OCI-LY7 (cell line): ENCODE measurements at regions not wholly inside any gene's neighbourhood (a gene's known extent, or its start where the extent isn't known, plus 50 kb on each side); places are given as distances from the start of the nearest gene placed in this dataset.

Source experiments
- BruUV-seq: library from RNA; stranded (reverse); fragments of 400-500 nt; replicated peaks from 2 replicates; lab custom pipeline; 2021; lab: Mats Ljungman, UMichigan
- CTCF ChIA-PET: fragments of 300-600 bp; sonication (Branson Sonifier 250); formaldehyde crosslinking; loops from one replicate; lab custom pipeline; 2022; ENCODE audit warnings: antibody characterized with exemption; ENCODE audit not compliant: unreplicated experiment; lab: Charles Lee
- POLR2A ChIA-PET: fragments of 300-600 bp; sonication (Branson Sonifier 250); formaldehyde crosslinking; loops from one replicate; lab custom pipeline; 2022; ENCODE audit warnings: antibody characterized with exemption; lab: Charles Lee
- DNase-seq: peaks from one replicate; pipeline ENCODE4 v3.0.0-alpha.2; 2015; ENCODE audit warnings: low spot score
- H2AFZ ChIP-seq: fragments of 200-600 bp; sonication (generic), shearing (Covaris generic); 2 replicates; pipeline ENCODE4 v1.6.1; 2014; ENCODE audit warnings: mild to moderate bottlenecking, antibody characterized with exemption, low read length, moderate library complexity
- H3K27ac ChIP-seq: fragments of 200-600 bp; sonication (generic); 2 replicates; pipeline ENCODE4 v1.5.1; 2014; ENCODE audit warnings: mixed run types, low read depth, mild to moderate bottlenecking, moderate library complexity, low read length, inconsistent platforms; ENCODE audit not compliant: poor library complexity, severe bottlenecking
- H3K36me3 ChIP-seq: fragments of 200-600 bp; sonication (generic); 2 replicates; pipeline ENCODE4 v1.6.1; 2014; ENCODE audit warnings: mild to moderate bottlenecking, antibody characterized with exemption, low read length, moderate library complexity, mixed read lengths; ENCODE audit not compliant: insufficient read depth
- H3K4me1 ChIP-seq: fragments of 200-600 bp; sonication (generic); 2 replicates; pipeline ENCODE4 v1.5.1; 2014; ENCODE audit warnings: mild to moderate bottlenecking, low read length; ENCODE audit not compliant: insufficient read depth, poor library complexity, severe bottlenecking
- H3K4me2 ChIP-seq: fragments of 200-600 bp; sonication (generic); 2 replicates; pipeline ENCODE4 v1.6.1; 2014; ENCODE audit warnings: mild to moderate bottlenecking, low read length
- H3K4me3 ChIP-seq: fragments of 200-600 bp; sonication (generic); 2 replicates; pipeline ENCODE4 v1.5.1; 2014; ENCODE audit warnings: mild to moderate bottlenecking, low read depth, low read length; ENCODE audit not compliant: poor library complexity, severe bottlenecking
- H3K79me2 ChIP-seq: fragments of 200-600 bp; sonication (generic); 2 replicates; pipeline ENCODE4 v1.6.1; 2016; ENCODE audit warnings: low read depth, mild to moderate bottlenecking, low read length, moderate library complexity, mixed read lengths; ENCODE audit not compliant: insufficient read depth
- H3K9me2 ChIP-seq: fragments of 200-600 bp; sonication (generic); 2 replicates; pipeline ENCODE4 v1.6.1; 2016; ENCODE audit warnings: mild to moderate bottlenecking, low read length, mixed read lengths; ENCODE audit not compliant: insufficient read depth
- H3K9me3 ChIP-seq: fragments of 200-600 bp; sonication (generic); 2 replicates; pipeline ENCODE4 v1.6.1; 2014; ENCODE audit warnings: mild to moderate bottlenecking, mixed run types, low read length, mixed read lengths
- H4K20me1 ChIP-seq: fragments of 200-600 bp; sonication (generic); 2 replicates; pipeline ENCODE4 v1.6.1; 2014; ENCODE audit warnings: mild to moderate bottlenecking, antibody characterized with exemption, low read length, moderate library complexity, mixed read lengths; ENCODE audit not compliant: insufficient read depth
- EZH2phosphoT487 ChIP-seq: fragments of 200-600 bp; sonication (generic); IDR thresholded peaks from 2 replicates; pipeline ENCODE4 v1.6.1; 2018; ENCODE audit warnings: low read depth, borderline replicate concordance, mild to moderate bottlenecking, mixed run types, antibody characterized with exemption, low read length, moderate library complexity, mixed read lengths
- intact Hi-C: fragments of 100-400 bp; cut with micrococcal nuclease; formaldehyde crosslinking; loops from one replicate; pipeline ENCODE4 v1.10.0; 2022; ENCODE audit not compliant: unreplicated experiment
- TF ChIP-seq, protein P1 (sequence below): fragments of 200-600 bp; sonication (generic); conservative IDR thresholded peaks from 2 replicates; pipeline ENCODE4 v1.5.1; 2014; ENCODE audit warnings: mild to moderate bottlenecking, antibody characterized with exemption, low read length, moderate library complexity, mixed read lengths

DNA sequence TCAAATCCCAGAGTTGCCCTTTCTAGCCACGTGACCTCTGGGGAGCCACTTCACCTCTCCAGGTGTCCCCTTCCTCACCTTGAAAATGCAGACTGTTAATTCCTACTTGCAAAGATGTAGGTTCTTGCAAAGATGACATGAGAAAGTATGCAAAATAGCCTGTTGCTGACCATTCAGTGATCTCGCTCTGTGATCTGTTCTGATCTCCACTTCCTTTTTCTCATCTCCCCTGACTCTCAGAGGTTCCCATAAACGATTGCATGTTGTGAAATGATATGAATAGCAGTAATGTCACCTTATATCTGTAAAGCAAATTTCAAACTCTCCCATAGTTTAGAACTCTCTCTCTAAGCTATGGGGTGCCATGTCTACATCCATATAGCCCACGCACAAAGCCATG lies 182.3 kb downstream of the TMEM132E start:
- TF ChIP-seq EZH2phosphoT487, result no peak
- TF ChIP-seq, protein P1, sequence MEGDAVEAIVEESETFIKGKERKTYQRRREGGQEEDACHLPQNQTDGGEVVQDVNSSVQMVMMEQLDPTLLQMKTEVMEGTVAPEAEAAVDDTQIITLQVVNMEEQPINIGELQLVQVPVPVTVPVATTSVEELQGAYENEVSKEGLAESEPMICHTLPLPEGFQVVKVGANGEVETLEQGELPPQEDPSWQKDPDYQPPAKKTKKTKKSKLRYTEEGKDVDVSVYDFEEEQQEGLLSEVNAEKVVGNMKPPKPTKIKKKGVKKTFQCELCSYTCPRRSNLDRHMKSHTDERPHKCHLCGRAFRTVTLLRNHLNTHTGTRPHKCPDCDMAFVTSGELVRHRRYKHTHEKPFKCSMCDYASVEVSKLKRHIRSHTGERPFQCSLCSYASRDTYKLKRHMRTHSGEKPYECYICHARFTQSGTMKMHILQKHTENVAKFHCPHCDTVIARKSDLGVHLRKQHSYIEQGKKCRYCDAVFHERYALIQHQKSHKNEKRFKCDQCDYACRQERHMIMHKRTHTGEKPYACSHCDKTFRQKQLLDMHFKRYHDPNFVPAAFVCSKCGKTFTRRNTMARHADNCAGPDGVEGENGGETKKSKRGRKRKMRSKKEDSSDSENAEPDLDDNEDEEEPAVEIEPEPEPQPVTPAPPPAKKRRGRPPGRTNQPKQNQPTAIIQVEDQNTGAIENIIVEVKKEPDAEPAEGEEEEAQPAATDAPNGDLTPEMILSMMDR, result no peak
- CTCF ChIA-PET, result no interaction called here
- H3K36me3 ChIP-seq, result no peaks in the 10 kb centered on the region

GRCh38 chr17:34760931-34761495 lies 181.6 kb downstream of the TMEM132E start:
- POLR2A ChIA-PET, result no interaction called here
- Histone ChIP-seq H3K9me3 (no peaks in the 10 kb centered on the region), H3K36me3 (no peaks in the 10 kb centered on the region), H3K27ac (no peak overlapping the region), H3K4me3 (no peak overlapping the region), H3K9me2 (no peaks in the 10 kb centered on the region), H3K4me2 (no peak overlapping the region), H3K4me1 (no peaks in the 10 kb centered on the region), H3K79me2 (no peaks in the 10 kb centered on the region), H2AFZ (no peak overlapping the region), H4K20me1 (no peaks in the 10 kb centered on the region)
- intact Hi-C loops, result no loop called here
- TF ChIP-seq EZH2phosphoT487, result no peak
- TF ChIP-seq, protein P1, result no peak
- CTCF ChIA-PET, result no interaction called here
- DNase-seq, result no peak
- BruUV-seq, result no TSS peak

More for the DNA sequence above, 182.3 kb downstream of the TMEM132E start:
- H3K4me1 ChIP-seq, result no peaks in the 10 kb centered on the region
- no peak overlapping the region for H3K27ac ChIP-seq
- no peaks in the 10 kb centered on the region for H4K20me1 ChIP-seq
- POLR2A ChIA-PET, result interaction anchor here (0.5 kb wide), 1 partner anchor 17 kb away, joined by 5 read pairs; no protein-coding TSS in a partner anchor
- H2AFZ ChIP-seq, result no peak overlapping the region
- DNase-seq, result no peak
- H3K9me3 ChIP-seq, result no peaks in the 10 kb centered on the region
- intact Hi-C loops, result no loop called here
- no peak overlapping the region for H3K4me2 ChIP-seq
- BruUV-seq, result no TSS peak
- no peaks in the 10 kb centered on the region for H3K79me2 ChIP-seq
- no peaks in the 10 kb centered on the region for H3K9me2 ChIP-seq
- H3K4me3 ChIP-seq, result no peak overlapping the region

DNA sequence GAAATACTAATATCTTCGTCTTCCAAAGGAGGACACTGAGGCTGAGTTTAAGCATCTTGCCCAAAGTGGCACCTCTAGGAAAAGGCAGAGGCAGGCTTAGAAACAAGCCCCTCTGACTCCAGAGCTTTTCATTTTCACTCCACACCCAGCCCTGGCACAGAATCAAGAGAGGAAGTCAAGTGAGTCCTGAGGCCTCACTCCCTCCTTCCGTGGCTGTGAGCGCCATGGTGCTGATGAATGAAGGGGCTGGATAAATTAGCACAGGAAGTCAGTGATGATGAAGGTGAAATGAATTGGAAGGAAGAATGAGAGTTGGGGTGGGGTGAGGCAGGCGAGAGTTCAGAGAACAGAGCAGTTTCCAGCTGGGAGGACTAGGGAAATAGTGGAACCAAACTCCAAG lies 179.3 kb downstream of the TMEM132E start:
- no peaks in the 10 kb centered on the region for H3K36me3 ChIP-seq
- no peaks in the 10 kb centered on the region for H4K20me1 ChIP-seq
- no peaks in the 10 kb centered on the region for H3K9me2 ChIP-seq
- no peaks in the 10 kb centered on the region for H3K9me3 ChIP-seq
- ChIA-PET CTCF (no interaction called here), POLR2A (no interaction called here)
- no peak overlapping the region for H2AFZ ChIP-seq
- TF ChIP-seq, protein P1, result no peak
- no peak for TF ChIP-seq EZH2phosphoT487
- no TSS peak for BruUV-seq
- no peak for DNase-seq
- no peak overlapping the region for H3K4me3 ChIP-seq
- no peaks in the 10 kb centered on the region for H3K4me1 ChIP-seq
- intact Hi-C loops, result no loop called here
- H3K79me2 ChIP-seq, result no peaks in the 10 kb centered on the region
- H3K27ac ChIP-seq, result no peak overlapping the region
- H3K4me2 ChIP-seq, result no peak overlapping the region
